ENCODE measurements at regions not wholly inside any gene's neighbourhood (a gene's known extent, or its start where the extent isn't known, plus 50 kb on each side); places are given as distances from the start of the nearest gene placed in this dataset.

DNA sequence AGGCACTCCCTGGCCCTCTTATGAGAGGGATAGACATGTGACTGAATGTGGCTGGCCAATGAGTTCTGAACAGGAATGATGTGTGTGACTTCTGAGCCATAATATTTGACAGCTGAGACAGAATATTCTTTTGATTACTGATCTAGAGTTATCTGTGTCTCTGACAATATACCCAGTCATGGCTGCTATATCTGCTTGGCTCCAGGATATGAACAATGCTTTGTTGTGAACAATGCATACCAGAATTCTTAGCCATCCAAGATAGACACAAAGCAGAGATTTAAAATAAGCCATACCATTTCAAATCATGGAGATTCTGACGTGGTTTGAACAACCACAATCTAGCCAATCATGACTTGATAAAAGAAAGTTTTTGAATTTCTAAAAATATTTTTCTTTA is 840.3 kb upstream of the SEMA6A start:
- no peak for DNase-seq (ENCODE audit: low read depth)
- H3K4me3 ChIP-seq (ENCODE audit: low read depth, low read length): no peak overlapping the region
- in situ Hi-C loops (cut with HindIII; ENCODE audit: low sequenced_read_pairs): no loop called here
- TF ChIP-seq, protein P1, sequence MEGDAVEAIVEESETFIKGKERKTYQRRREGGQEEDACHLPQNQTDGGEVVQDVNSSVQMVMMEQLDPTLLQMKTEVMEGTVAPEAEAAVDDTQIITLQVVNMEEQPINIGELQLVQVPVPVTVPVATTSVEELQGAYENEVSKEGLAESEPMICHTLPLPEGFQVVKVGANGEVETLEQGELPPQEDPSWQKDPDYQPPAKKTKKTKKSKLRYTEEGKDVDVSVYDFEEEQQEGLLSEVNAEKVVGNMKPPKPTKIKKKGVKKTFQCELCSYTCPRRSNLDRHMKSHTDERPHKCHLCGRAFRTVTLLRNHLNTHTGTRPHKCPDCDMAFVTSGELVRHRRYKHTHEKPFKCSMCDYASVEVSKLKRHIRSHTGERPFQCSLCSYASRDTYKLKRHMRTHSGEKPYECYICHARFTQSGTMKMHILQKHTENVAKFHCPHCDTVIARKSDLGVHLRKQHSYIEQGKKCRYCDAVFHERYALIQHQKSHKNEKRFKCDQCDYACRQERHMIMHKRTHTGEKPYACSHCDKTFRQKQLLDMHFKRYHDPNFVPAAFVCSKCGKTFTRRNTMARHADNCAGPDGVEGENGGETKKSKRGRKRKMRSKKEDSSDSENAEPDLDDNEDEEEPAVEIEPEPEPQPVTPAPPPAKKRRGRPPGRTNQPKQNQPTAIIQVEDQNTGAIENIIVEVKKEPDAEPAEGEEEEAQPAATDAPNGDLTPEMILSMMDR (IDR thresholded peaks at IDR 0.05; ENCODE audit: low read depth, low read length, missing control alignments): no peak

DNA sequence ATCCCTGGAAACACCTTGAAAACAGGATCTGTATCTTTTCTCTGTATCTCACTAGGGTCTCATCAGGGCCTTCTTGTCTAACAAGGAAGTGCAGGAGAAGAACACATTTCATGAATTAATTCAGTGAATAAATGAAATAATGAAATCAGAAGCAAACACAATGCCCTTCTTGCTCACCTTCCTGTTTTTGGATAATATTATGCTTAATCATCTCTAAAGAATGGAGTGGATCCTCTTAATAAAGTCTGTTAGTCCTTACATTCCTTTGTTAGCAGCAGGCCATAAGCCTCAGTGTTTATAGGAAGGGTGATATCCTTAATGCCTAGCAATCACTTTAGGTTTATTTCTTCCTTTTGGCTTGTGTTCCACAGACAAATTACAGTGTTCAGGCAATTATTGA is 837.1 kb upstream of the SEMA6A start:
- TF ChIP-seq, protein P1 (IDR thresholded peaks at IDR 0.05; ENCODE audit: low read depth, low read length, missing control alignments): no peak
- DNase-seq (ENCODE audit: low read depth): no peak

DNA sequence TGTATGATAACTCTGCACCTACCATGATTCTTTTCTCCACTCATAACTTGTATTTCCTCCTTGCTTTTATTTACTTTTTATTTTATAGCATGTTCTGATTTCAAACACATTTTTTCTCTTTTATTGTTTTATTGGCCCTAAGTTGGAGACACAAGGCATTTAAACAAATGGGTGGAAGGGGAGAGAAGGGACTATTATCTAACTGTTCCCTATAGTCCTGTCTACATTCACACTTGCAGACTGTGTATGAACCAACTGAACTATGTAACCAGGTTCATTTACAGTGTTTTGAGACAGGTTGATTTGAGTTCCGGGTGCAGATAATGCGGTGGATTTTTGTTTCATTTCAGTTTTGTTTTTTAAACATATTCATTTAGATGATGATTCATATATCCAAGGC is 830.6 kb upstream of the SEMA6A start:
- TF ChIP-seq, protein P1 (IDR thresholded peaks at IDR 0.05; ENCODE audit: low read depth, low read length, missing control alignments): no peak
- no peak for DNase-seq (ENCODE audit: low read depth)
- no peak overlapping the region for H3K4me3 ChIP-seq (ENCODE audit: low read depth, low read length)
- in situ Hi-C loops (cut with HindIII; ENCODE audit: low sequenced_read_pairs): no loop called here

More for the DNA sequence above, 837.1 kb upstream of the SEMA6A start:
- in situ Hi-C loops (cut with HindIII; ENCODE audit: low sequenced_read_pairs): no loop called here
- H3K4me3 ChIP-seq (ENCODE audit: low read depth, low read length): no peak overlapping the region

DNA sequence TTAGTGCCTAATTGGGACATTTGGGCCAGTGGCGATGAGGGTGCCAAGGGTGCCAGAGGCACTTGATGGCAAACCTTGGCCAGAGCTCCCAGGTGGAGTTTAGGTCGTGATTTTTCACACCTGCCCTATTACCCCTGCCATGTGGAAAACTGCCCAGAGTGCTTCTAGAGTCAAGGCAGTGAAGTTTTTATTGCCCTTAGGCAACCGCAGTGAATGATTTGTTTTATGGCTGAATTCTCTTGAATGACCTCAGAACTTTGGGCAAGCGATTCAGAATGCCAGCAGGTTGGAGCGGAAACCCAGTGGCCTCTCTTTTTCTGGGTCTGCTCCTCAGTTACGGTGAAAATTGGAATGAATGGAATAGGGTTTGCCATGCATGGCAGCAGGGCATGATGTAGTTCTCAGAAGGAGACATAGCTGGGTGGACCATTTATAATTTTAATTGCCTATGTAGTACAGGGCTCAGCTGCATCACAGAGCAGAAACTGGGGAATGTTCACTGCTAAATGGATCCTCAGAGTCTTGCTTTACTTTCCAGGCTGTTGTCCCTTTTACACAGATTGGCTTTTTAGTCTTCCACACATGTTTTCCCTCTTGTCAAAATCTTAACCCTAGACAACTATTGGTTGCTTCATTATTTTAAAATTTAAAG is 820.0 kb upstream of the SEMA6A start:
- TF ChIP-seq, protein P1 (IDR thresholded peaks at IDR 0.05; ENCODE audit: low read depth, low read length, missing control alignments): no peak
- in situ Hi-C loops (cut with HindIII; ENCODE audit: low sequenced_read_pairs): no loop called here
- DNase-seq (ENCODE audit: low read depth): no peak
- H3K4me3 ChIP-seq (ENCODE audit: low read depth, low read length): no peak overlapping the region

DNA sequence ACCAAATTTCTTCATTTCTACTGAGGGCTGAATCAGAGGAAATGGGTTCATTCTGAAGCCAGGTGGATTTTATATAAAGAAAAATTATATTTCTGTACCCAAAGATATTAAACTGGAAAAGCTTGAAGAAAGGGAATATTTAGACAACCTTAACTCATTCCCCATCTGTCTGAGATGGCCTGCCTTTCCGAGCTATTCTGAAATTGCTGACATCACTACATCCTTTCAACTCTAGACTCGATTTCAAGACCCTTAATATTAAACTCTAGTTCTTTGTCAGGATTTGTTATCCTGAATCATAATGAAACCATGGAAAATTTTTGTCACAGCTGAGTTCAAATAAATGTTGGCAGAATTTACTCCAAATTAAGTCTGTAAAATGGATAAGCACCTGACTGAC is 818.5 kb upstream of the SEMA6A start:
- in situ Hi-C loops (cut with HindIII; ENCODE audit: low sequenced_read_pairs): no loop called here
- H3K4me3 ChIP-seq (ENCODE audit: low read depth, low read length): no peak overlapping the region
- TF ChIP-seq, protein P1 (IDR thresholded peaks at IDR 0.05; ENCODE audit: low read depth, low read length, missing control alignments): no peak
- DNase-seq (ENCODE audit: low read depth): no peak

DNA sequence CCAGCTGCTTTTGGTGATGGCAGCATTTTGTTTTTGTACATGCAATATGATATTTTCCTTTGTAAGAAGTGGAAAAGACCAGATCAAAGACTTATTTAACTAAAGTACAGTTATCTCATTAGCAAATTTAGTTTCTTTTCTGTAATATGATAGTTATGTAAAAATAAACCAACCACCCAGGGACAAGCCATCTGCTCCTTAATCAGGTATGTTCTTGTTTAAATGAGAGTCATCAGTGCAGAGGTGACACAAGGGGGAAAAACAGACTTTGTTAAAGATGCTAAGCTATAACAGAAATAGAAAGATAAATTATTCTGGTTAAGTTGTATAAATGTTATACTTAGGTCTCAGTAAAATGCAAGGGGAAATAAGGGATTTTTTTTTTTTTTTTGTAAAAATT is 805.7 kb upstream of the SEMA6A start:
- in situ Hi-C loops (cut with HindIII; ENCODE audit: low sequenced_read_pairs): no loop called here
- no peak overlapping the region for H3K4me3 ChIP-seq (ENCODE audit: low read depth, low read length)
- TF ChIP-seq, protein P1 (IDR thresholded peaks at IDR 0.05; ENCODE audit: low read depth, low read length, missing control alignments): no peak
- no peak for DNase-seq (ENCODE audit: low read depth)
